OCI-LY1 (cell line): ENCODE measurements at regions not wholly inside any gene's neighbourhood (a gene's known extent, or its start where the extent isn't known, plus 50 kb on each side); places are given as distances from the start of the nearest gene placed in this dataset.

Experiments used
- H2AFZ ChIP-seq: fragments of 200-600 bp; sonication (generic), shearing (Covaris generic); 2 replicates; pipeline ENCODE4 v1.6.0; 2014; ENCODE audit warnings: antibody characterized with exemption, mild to moderate bottlenecking, low read length
- H3F3A ChIP-seq: fragments of 200-600 bp; sonication (generic), shearing (Covaris generic); 2 replicates; pipeline ENCODE4 v1.6.0; 2014; ENCODE audit warnings: mild to moderate bottlenecking, antibody characterized with exemption, low read length, moderate library complexity; ENCODE audit not compliant: insufficient read depth
- H3K27ac ChIP-seq: fragments of 200-600 bp; sonication (generic); 2 replicates; pipeline ENCODE4 v1.5.1; 2014; ENCODE audit warnings: low read length, mixed run types, mild to moderate bottlenecking, low read depth; ENCODE audit not compliant: poor library complexity, severe bottlenecking
- H3K27me3 ChIP-seq: fragments of 200-600 bp; sonication (generic); 2 replicates; pipeline ENCODE4 v1.6.0; 2014; ENCODE audit warnings: antibody characterized with exemption, mild to moderate bottlenecking, low read length, moderate library complexity; ENCODE audit not compliant: insufficient read depth
- H3K36me3 ChIP-seq: fragments of 200-600 bp; sonication (generic); 2 replicates; pipeline ENCODE4 v1.6.1; 2014; ENCODE audit warnings: mild to moderate bottlenecking, antibody characterized with exemption, low read length, moderate library complexity, mixed read lengths; ENCODE audit not compliant: insufficient read depth
- H3K4me1 ChIP-seq: fragments of 200-600 bp; sonication (generic); 2 replicates; pipeline ENCODE4 v1.5.1; 2014; ENCODE audit warnings: mild to moderate bottlenecking, low read length, moderate library complexity; ENCODE audit not compliant: insufficient read depth, severe bottlenecking
- H3K4me2 ChIP-seq: fragments of 200-600 bp; sonication (generic), shearing (Covaris generic); 2 replicates; pipeline ENCODE4 v1.6.1; 2014; ENCODE audit warnings: low read length
- H3K4me3 ChIP-seq: fragments of 200-600 bp; sonication (generic); 2 replicates; pipeline ENCODE4 v1.5.1; 2014; ENCODE audit warnings: low read length, low read depth, mild to moderate bottlenecking, mixed read lengths; ENCODE audit not compliant: poor library complexity, severe bottlenecking
- H3K79me2 ChIP-seq: fragments of 200-600 bp; shearing (Covaris generic); 2 replicates; pipeline ENCODE4 v1.6.1; 2016; ENCODE audit warnings: mixed run types, low read length, mixed read lengths; ENCODE audit not compliant: insufficient read depth
- H3K9ac ChIP-seq: fragments of 200-600 bp; sonication (generic), shearing (Covaris generic); 2 replicates; pipeline ENCODE4 v1.6.1; 2014; ENCODE audit warnings: mild to moderate bottlenecking, low read length, mixed read lengths
- H3K9me2 ChIP-seq: fragments of 200-600 bp; sonication (generic), shearing (Covaris generic); 2 replicates; pipeline ENCODE4 v1.6.1; 2014; ENCODE audit warnings: low read depth, mild to moderate bottlenecking, low read length, mixed read lengths
- H3K9me3 ChIP-seq: fragments of 200-600 bp; shearing (Covaris generic); 2 replicates; pipeline ENCODE4 v1.6.1; 2014; ENCODE audit warnings: low read length, mixed read lengths
- H4K20me1 ChIP-seq: fragments of 200-600 bp; sonication (generic), shearing (Covaris generic); 2 replicates; pipeline ENCODE4 v1.6.0; 2016; ENCODE audit warnings: mild to moderate bottlenecking, low read length; ENCODE audit not compliant: insufficient read depth
- EZH2 ChIP-seq: fragments of 200-600 bp; sonication (generic), shearing (Covaris generic); IDR thresholded peaks from 2 replicates; pipeline ENCODE4 v1.8.0; 2017; ENCODE audit warnings: borderline replicate concordance, mixed run types, mild to moderate bottlenecking, antibody characterized with exemption, low read length, moderate library complexity, mixed read lengths
- TF ChIP-seq, protein P1 (sequence below): fragments of 200-600 bp; sonication (generic), shearing (Covaris generic); IDR thresholded peaks from 2 replicates; pipeline ENCODE4 v1.5.1; 2017; ENCODE audit warnings: mild to moderate bottlenecking, antibody characterized with exemption, low read length, moderate library complexity, mixed read lengths

DNA sequence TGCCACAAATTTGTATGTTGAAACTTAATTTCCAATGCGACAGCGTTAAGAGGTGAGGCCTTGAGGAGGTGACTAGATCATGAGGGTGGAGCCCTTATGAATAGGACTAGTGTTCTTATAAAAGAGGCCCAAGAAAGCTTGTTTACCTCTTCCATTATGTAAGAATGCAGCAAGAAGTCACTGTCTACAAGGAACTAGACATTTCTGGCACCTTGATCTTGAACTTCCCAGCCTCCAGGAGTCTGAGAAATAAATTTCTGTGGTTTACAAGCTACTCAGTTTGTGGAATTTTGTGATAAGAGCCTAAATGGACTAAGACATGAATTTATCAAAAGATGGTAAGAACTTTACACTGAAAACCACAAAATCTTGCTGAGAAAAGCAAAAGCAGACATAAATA, 173.6 kb upstream of the SGK1 start:
- H4K20me1 ChIP-seq, result no peaks in the 10 kb centered on the region
- H2AFZ ChIP-seq, result no peak overlapping the region
- no peaks in the 10 kb centered on the region for H3K27me3 ChIP-seq
- no peak overlapping the region for H3K9ac ChIP-seq
- H3K36me3 ChIP-seq, result no peaks in the 10 kb centered on the region
- H3K4me3 ChIP-seq, result no peak overlapping the region
- no peaks in the 10 kb centered on the region for H3K79me2 ChIP-seq
- TF ChIP-seq, protein P1, sequence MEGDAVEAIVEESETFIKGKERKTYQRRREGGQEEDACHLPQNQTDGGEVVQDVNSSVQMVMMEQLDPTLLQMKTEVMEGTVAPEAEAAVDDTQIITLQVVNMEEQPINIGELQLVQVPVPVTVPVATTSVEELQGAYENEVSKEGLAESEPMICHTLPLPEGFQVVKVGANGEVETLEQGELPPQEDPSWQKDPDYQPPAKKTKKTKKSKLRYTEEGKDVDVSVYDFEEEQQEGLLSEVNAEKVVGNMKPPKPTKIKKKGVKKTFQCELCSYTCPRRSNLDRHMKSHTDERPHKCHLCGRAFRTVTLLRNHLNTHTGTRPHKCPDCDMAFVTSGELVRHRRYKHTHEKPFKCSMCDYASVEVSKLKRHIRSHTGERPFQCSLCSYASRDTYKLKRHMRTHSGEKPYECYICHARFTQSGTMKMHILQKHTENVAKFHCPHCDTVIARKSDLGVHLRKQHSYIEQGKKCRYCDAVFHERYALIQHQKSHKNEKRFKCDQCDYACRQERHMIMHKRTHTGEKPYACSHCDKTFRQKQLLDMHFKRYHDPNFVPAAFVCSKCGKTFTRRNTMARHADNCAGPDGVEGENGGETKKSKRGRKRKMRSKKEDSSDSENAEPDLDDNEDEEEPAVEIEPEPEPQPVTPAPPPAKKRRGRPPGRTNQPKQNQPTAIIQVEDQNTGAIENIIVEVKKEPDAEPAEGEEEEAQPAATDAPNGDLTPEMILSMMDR, result no peak
- TF ChIP-seq EZH2, result no peak
- H3K9me3 ChIP-seq, result no peaks in the 10 kb centered on the region
- no peak overlapping the region for H3K27ac ChIP-seq
- no peaks in the 10 kb centered on the region; the same call in 1 of the 2 replicates for H3F3A ChIP-seq
- H3K9me2 ChIP-seq, result no peaks in the 10 kb centered on the region
- no peak overlapping the region for H3K4me2 ChIP-seq
- no peaks in the 10 kb centered on the region for H3K4me1 ChIP-seq

DNA sequence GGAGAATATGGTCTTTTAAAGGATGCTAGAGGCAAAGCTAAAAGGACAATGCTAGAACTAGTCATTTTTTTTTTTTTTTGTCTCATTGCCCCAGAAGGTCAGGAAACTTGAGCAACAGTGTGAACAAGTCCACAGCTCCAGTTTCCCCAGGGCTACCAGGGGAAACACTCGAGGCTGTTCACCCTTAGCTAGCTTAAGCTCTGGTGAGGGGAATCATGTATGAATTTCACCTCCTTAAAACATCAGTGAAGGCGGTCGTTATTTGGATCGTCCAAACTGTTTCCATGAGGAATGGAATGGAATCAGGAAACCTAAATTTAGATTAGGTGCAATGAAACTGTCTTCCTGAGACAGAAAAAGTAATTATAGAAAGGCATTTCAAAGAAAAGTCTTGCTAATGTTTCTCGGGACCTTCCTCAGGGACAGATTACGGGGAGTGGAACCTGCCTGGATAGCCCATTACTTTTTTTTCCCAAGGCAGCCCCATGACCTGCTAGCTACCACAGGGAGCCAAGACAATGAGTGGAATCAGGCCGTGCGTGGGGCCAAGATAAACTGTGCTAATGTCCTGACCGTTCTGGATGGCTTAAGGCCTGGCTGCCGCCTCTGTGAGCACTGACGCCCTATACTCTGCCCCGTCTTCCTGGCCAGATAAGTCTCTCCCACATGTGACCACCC, 164.8 kb upstream of the SGK1 start:
- Histone ChIP-seq H3K4me1 (no peaks in the 10 kb centered on the region), H4K20me1 (no peaks in the 10 kb centered on the region), H3K9me2 (no peaks in the 10 kb centered on the region), H2AFZ (no peak overlapping the region), H3K9me3 (no peaks in the 10 kb centered on the region), H3K36me3 (no peaks in the 10 kb centered on the region), H3K9ac (no peak overlapping the region), H3K27ac (no peak overlapping the region), H3K4me2 (no peak overlapping the region), H3K27me3 (no peaks in the 10 kb centered on the region), H3K4me3 (no peak overlapping the region), H3F3A (no peaks in the 10 kb centered on the region), H3K79me2 (no peaks in the 10 kb centered on the region)
- TF ChIP-seq, protein P1, result no peak
- TF ChIP-seq EZH2, result no peak

DNA sequence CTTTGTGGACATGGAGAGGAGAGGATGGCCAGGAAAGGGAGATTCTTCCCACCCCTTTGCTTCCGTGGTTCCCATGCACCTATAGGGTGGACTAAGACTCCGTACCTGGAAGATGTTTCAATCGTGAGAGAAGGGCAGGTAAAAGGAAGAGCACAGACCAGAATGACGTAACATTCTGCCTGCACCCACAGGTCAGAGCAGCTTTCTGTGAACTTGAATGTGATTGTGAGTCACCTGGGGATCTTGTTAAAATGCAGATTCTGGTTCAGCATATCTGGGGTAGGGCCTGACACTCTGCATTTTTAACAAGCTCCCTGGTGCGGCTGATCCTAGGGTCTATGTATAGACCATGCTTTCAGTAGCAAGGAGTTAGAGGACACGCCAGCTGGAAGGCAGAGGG, 164.1 kb upstream of the SGK1 start:
- Histone ChIP-seq H3K4me3 (no peak overlapping the region), H3K27me3 (no peaks in the 10 kb centered on the region), H3K4me1 (no peaks in the 10 kb centered on the region), H3K9me3 (no peaks in the 10 kb centered on the region), H3K79me2 (no peaks in the 10 kb centered on the region), H4K20me1 (no peaks in the 10 kb centered on the region), H3K9ac (no peak overlapping the region), H3F3A (no peaks in the 10 kb centered on the region), H3K9me2 (no peaks in the 10 kb centered on the region), H3K27ac (no peak overlapping the region), H3K36me3 (no peaks in the 10 kb centered on the region), H3K4me2 (no peak overlapping the region), H2AFZ (no peak overlapping the region)
- no peak for TF ChIP-seq EZH2
- TF ChIP-seq, protein P1, result no peak
